IMR-90 (cell line): ENCODE measurements at regions not wholly inside any gene's neighbourhood (a gene's known extent, or its start where the extent isn't known, plus 50 kb on each side); places are given as distances from the start of the nearest gene placed in this dataset.

Source experiments
- ATAC-seq: fragments of 200-7000 bp; cut with Tn5 transposase; 2 replicates; pipeline ENCODE4 v1.9.1; 2020; ENCODE audit warnings: low read depth, mild to moderate bottlenecking, moderate library complexity
- BruUV-seq: library from RNA; stranded (reverse); fragments of 400-500 nt; replicated peaks from 2 replicates; lab custom pipeline; 2021; lab: Mats Ljungman, UMichigan
- CTCF ChIA-PET: fragments of 300-600 bp; formaldehyde crosslinking; extraction: SDS; loops from one replicate; lab custom pipeline; 2021; ENCODE audit warnings: antibody characterized with exemption; lab: Yijun Ruan, JAX
- POLR2A ChIA-PET: fragments of 300-600 bp; sonication (Branson Sonifier 250); formaldehyde crosslinking; loops from one replicate; lab custom pipeline; 2022; ENCODE audit warnings: antibody characterized with exemption; ENCODE audit not compliant: unreplicated experiment; lab: Charles Lee
- DNase-seq: peaks from one replicate; pipeline ENCODE4 v3.0.0; 2013
- H2AFZ ChIP-seq: replicated peaks from 2 replicates; pipeline ENCODE3; 2013; ENCODE audit warnings: low read length, mild to moderate bottlenecking; ENCODE audit not compliant: poor library complexity
- H2AK5ac ChIP-seq: 2 replicates; pipeline ENCODE4 v1.6.1; 2013; ENCODE audit warnings: low read depth, low read length, inconsistent platforms
- H2AK9ac ChIP-seq: replicated peaks from 2 replicates; pipeline ENCODE3; 2013; ENCODE audit warnings: mild to moderate bottlenecking, low read depth, low read length, moderate library complexity; ENCODE audit not compliant: poor library complexity
- H2BK120ac ChIP-seq: 2 replicates; pipeline ENCODE4 v1.6.1; 2013; ENCODE audit warnings: low read depth, low read length, inconsistent platforms
- H2BK15ac ChIP-seq: 3 replicates; pipeline ENCODE4 v1.6.1; 2013; ENCODE audit warnings: low read depth, low read length, inconsistent platforms
- H2BK20ac ChIP-seq: 2 replicates; pipeline ENCODE4 v1.6.1; 2013; ENCODE audit warnings: low read depth, mild to moderate bottlenecking, inconsistent platforms, low read length, moderate library complexity
- H2BK5ac ChIP-seq: 2 replicates; pipeline ENCODE4 v1.6.1; 2013; ENCODE audit warnings: mild to moderate bottlenecking, low read depth, low read length, inconsistent platforms; ENCODE audit not compliant: poor library complexity, severe bottlenecking
- H3K14ac ChIP-seq: replicated peaks from 2 replicates; pipeline ENCODE4 v1.6.1; 2013; ENCODE audit warnings: low read depth, low read length, inconsistent platforms
- H3K18ac ChIP-seq: 2 replicates; pipeline ENCODE4 v1.6.1; 2013; ENCODE audit warnings: low read depth, low read length, control low read depth
- H3K23ac ChIP-seq: 2 replicates; pipeline ENCODE4 v1.6.1; 2013; ENCODE audit warnings: low read depth, low read length, inconsistent platforms
- H3K27ac ChIP-seq: 2 replicates; pipeline ENCODE4 v1.5.1; 2013; ENCODE audit warnings: mild to moderate bottlenecking, control low read depth, low read length; ENCODE audit not compliant: insufficient read depth
- H3K27me3 ChIP-seq: 2 replicates; pipeline ENCODE4 v1.6.1; 2013; ENCODE audit warnings: low read length; ENCODE audit not compliant: control insufficient read depth, insufficient read depth
- H3K36me3 ChIP-seq: 2 replicates; pipeline ENCODE4 v1.6.1; 2013; ENCODE audit warnings: low read length, mixed read lengths; ENCODE audit not compliant: control insufficient read depth, insufficient read depth
- H3K4ac ChIP-seq: 2 replicates; pipeline ENCODE4 v1.6.1; 2013; ENCODE audit warnings: low read depth, low read length, inconsistent platforms
- H3K4me1 ChIP-seq: 2 replicates; pipeline ENCODE4 v1.6.1; 2013; ENCODE audit warnings: low read length, mixed read lengths; ENCODE audit not compliant: control insufficient read depth, insufficient read depth
- H3K4me2 ChIP-seq: 2 replicates; pipeline ENCODE4 v1.6.1; 2013; ENCODE audit warnings: low read depth, mild to moderate bottlenecking, control low read depth, low read length, moderate library complexity
- H3K4me3 ChIP-seq: 2 replicates; pipeline ENCODE4 v1.5.1; 2013; ENCODE audit warnings: low read depth, mild to moderate bottlenecking, control low read depth, low read length, moderate library complexity; ENCODE audit not compliant: insufficient read depth
- H3K56ac ChIP-seq: 2 replicates; pipeline ENCODE4 v1.6.1; 2013; ENCODE audit warnings: low read length, inconsistent platforms; ENCODE audit not compliant: insufficient read depth; ENCODE audit errors: extremely low read depth
- H3K79me1 ChIP-seq, 2 experiments: 2 replicates each; pipeline ENCODE4 v1.6.1; 2013; ENCODE audit warnings: low read length in 2 of 2, inconsistent platforms in 1 of 2, low read depth in 1 of 2
- H3K9ac ChIP-seq: 2 replicates; pipeline ENCODE4 v1.6.1; 2013; ENCODE audit warnings: low read depth, low read length, control low read depth
- H3K9me1 ChIP-seq: 2 replicates; pipeline ENCODE4 v1.6.1; 2013; ENCODE audit warnings: low read length, inconsistent platforms; ENCODE audit not compliant: insufficient read depth
- H3K9me3 ChIP-seq: 2 replicates; pipeline ENCODE4 v1.6.1; 2013; ENCODE audit warnings: low read length; ENCODE audit not compliant: control insufficient read depth, insufficient read depth
- H4K20me1 ChIP-seq: 2 replicates; pipeline ENCODE4 v1.6.1; 2013; ENCODE audit warnings: low read length, inconsistent platforms; ENCODE audit not compliant: insufficient read depth
- H4K5ac ChIP-seq: 2 replicates; pipeline ENCODE4 v1.6.1; 2013; ENCODE audit warnings: mild to moderate bottlenecking, low read depth, low read length, control low read depth
- H4K8ac ChIP-seq, 2 experiments: 2 replicates each; pipeline ENCODE4 v1.6.1; 2013; ENCODE audit warnings: low read depth in 2 of 2, low read length in 2 of 2, control low read depth in 1 of 2, inconsistent platforms in 1 of 2
- H4K91ac ChIP-seq: 2 replicates; pipeline ENCODE4 v1.6.1; 2013; ENCODE audit warnings: low read depth, low read length, inconsistent platforms; ENCODE audit not compliant: insufficient read depth
- BHLHE40 ChIP-seq: fragments of 150-350 bp; IDR thresholded peaks from 2 replicates; pipeline ENCODE4 v1.6.1; 2016; ENCODE audit warnings: mild to moderate bottlenecking, low read depth, low read length
- CEBPB ChIP-seq: IDR thresholded peaks from 2 replicates; pipeline ENCODE4 v1.6.1; 2012; ENCODE audit warnings: low read depth, low read length, improper control_type of control experiment
- CHD1 ChIP-seq: IDR thresholded peaks from 2 replicates; pipeline ENCODE4 v1.6.1; 2012; ENCODE audit warnings: low read depth, low read length, improper control_type of control experiment
- FOS ChIP-seq: fragments of 150-350 bp; IDR thresholded peaks from 2 replicates; pipeline ENCODE4 v1.6.1; 2016; ENCODE audit warnings: low read depth, low read length
- MAFK ChIP-seq: IDR thresholded peaks from 2 replicates; pipeline ENCODE4 v1.6.1; 2012; ENCODE audit warnings: low read depth, low read length, improper control_type of control experiment
- MAZ ChIP-seq: IDR thresholded peaks from 2 replicates; pipeline ENCODE4 v1.6.1; 2012; ENCODE audit warnings: low read depth, mild to moderate bottlenecking, low read length, improper control_type of control experiment, moderate library complexity, borderline replicate concordance
- MXI1 ChIP-seq: IDR thresholded peaks from 2 replicates; pipeline ENCODE4 v1.6.1; 2012; ENCODE audit warnings: low read depth, mild to moderate bottlenecking, low read length, moderate library complexity, borderline replicate concordance
- NFE2L2 ChIP-seq: fragments of 150-350 bp; IDR thresholded peaks from 2 replicates; pipeline ENCODE4 v1.6.1; 2016; ENCODE audit warnings: low read depth, mild to moderate bottlenecking, low read length
- POLR2A ChIP-seq: IDR thresholded peaks from 2 replicates; pipeline ENCODE4 v1.6.1; 2012; ENCODE audit warnings: mild to moderate bottlenecking, low read depth, low read length
- RAD21 ChIP-seq: IDR thresholded peaks from 2 replicates; pipeline ENCODE4 v1.6.1; 2012; ENCODE audit warnings: low read length, improper control_type of control experiment
- RCOR1 ChIP-seq: IDR thresholded peaks from 2 replicates; pipeline ENCODE4 v1.6.1; 2012; ENCODE audit warnings: mild to moderate bottlenecking, low read length, improper control_type of control experiment; ENCODE audit not compliant: insufficient replicate concordance
- RFX5 ChIP-seq: IDR thresholded peaks from 2 replicates; pipeline ENCODE4 v1.8.0; 2012; ENCODE audit warnings: low read depth, mild to moderate bottlenecking, low read length, moderate library complexity
- WGBS, 2 experiments: methylation state at CpG; one replicate each; pipeline versions ENCODE4 v1.1.5 to v1.1.7; 2013; ENCODE audit warnings: missing lambda C conversion rate in 2 of 2; ENCODE audit not compliant: insufficient read length in 1 of 2; ENCODE audit errors: extremely low coverage in 2 of 2; 5-methylcytosine and 5-hydroxymethylcytosine counted together
- dilution Hi-C: fragments of 300-500 bp; cut with HindIII; formaldehyde crosslinking; loops from one replicate; pipeline ENCODE4 v1.14.3; 2018; ENCODE audit warnings: low sequenced_read_pairs; ENCODE audit not compliant: unreplicated experiment
- in situ Hi-C: fragments of 300-500 bp; cut with MboI; formaldehyde crosslinking; loops from 3 replicates; pipeline ENCODE4 v1.14.3; 2019; ENCODE audit warnings: low sequenced_read_pairs, inconsistent platforms, mixed read lengths
- intact Hi-C: fragments of 100-400 bp; cut with micrococcal nuclease; formaldehyde crosslinking; loops from 2 replicates; pipeline ENCODE4 v1.10.0; 2022
- TF ChIP-seq, protein P1 (sequence below): fragments of 150-350 bp; IDR thresholded peaks from 2 replicates; pipeline ENCODE4 v1.6.1; 2017; ENCODE audit warnings: mild to moderate bottlenecking, antibody characterized with exemption, low read length, low read depth
- TF ChIP-seq, protein P2 (sequence below): conservative IDR thresholded peaks from 2 replicates; pipeline ENCODE4 v1.5.1; 2012; ENCODE audit warnings: mild to moderate bottlenecking, low read depth, low read length, improper control_type of control experiment
- TF ChIP-seq, protein P3 (sequence below): fragments of 150-350 bp; IDR thresholded peaks from 2 replicates; pipeline ENCODE4 v1.6.1; 2016; ENCODE audit warnings: low read depth, mild to moderate bottlenecking, low read length, moderate library complexity, borderline replicate concordance

DNA sequence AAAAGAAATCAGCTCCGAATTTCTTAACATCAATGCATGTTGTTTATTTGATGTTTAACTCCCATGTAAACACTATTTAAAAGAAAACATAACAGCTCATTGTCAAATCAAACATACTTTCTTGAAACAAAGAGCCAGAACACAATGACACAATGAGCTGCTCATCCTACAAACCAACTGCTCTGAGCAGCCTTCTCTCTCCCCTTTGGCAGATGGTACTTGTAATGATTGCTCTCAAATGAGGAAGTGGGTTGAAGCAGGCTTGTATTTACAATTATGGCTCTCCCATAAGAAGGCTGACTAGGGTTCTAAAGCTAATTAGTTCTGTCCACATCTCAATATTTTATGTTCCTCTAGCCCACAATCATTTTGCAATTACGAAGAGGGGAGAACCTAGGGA lies 637.8 kb upstream of the ADGRL3 start:
- dilution Hi-C loops: no loop called here

More for the DNA sequence above, 637.8 kb upstream of the ADGRL3 start:
- H4K8ac ChIP-seq: no peak overlapping the region
- DNase-seq (no peak), ATAC-seq (no peak)
- H3K9me1 ChIP-seq: no peaks in the 10 kb centered on the region
- no peak overlapping the region for H2BK15ac ChIP-seq
- H3K4ac ChIP-seq: no peak overlapping the region
- no peaks in the 10 kb centered on the region for H3K27me3 ChIP-seq
- no TSS peak for BruUV-seq
- no peak overlapping the region for H2AK9ac ChIP-seq
- H2BK20ac ChIP-seq: no peak overlapping the region
- no peak overlapping the region for H4K5ac ChIP-seq
- H3K23ac ChIP-seq: no peak overlapping the region
- in situ Hi-C loops: no loop called here
- no peak overlapping the region for H3K4me3 ChIP-seq
- H3K36me3 ChIP-seq: no peaks in the 10 kb centered on the region
- H3K14ac ChIP-seq: no peak overlapping the region
- H3K9ac ChIP-seq: no peak overlapping the region
- no peaks in the 10 kb centered on the region for H3K9me3 ChIP-seq
- CTCF ChIA-PET: interaction anchor here (0.6 to 1.1 kb wide), 2 partner anchors 15 to 20 kb away, joined by 4 to 5 read pairs; no protein-coding TSS in a partner anchor
- POLR2A ChIA-PET: no interaction called here
- H3K4me2 ChIP-seq: no peak overlapping the region
- no peak overlapping the region for H3K18ac ChIP-seq
- no peaks in the 10 kb centered on the region for H3K79me1 ChIP-seq
- no peak overlapping the region for H3K27ac ChIP-seq
- H2AFZ ChIP-seq: no peak overlapping the region
- no CpG with 5 or more reads among the region's 2 CpGs for WGBS, 2 experiments
- no peak overlapping the region for H2AK5ac ChIP-seq
- no peaks in the 10 kb centered on the region for H4K20me1 ChIP-seq
- no peak overlapping the region for H2BK5ac ChIP-seq
- intact Hi-C loops: no loop called here
- H3K4me1 ChIP-seq: no peaks in the 10 kb centered on the region
- no peak overlapping the region for H3K56ac ChIP-seq
- TF ChIP-seq POLR2A: no peak
- TF ChIP-seq MXI1: no peak
- no peak for TF ChIP-seq CEBPB
- TF ChIP-seq, protein P1, sequence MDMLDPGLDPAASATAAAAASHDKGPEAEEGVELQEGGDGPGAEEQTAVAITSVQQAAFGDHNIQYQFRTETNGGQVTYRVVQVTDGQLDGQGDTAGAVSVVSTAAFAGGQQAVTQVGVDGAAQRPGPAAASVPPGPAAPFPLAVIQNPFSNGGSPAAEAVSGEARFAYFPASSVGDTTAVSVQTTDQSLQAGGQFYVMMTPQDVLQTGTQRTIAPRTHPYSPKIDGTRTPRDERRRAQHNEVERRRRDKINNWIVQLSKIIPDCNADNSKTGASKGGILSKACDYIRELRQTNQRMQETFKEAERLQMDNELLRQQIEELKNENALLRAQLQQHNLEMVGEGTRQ: no peak
- TF ChIP-seq MAZ: no peak
- no peak for TF ChIP-seq BHLHE40
- TF ChIP-seq CHD1: no peak
- no peak for TF ChIP-seq NFE2L2
- no peak for TF ChIP-seq RCOR1
- TF ChIP-seq, protein P2, sequence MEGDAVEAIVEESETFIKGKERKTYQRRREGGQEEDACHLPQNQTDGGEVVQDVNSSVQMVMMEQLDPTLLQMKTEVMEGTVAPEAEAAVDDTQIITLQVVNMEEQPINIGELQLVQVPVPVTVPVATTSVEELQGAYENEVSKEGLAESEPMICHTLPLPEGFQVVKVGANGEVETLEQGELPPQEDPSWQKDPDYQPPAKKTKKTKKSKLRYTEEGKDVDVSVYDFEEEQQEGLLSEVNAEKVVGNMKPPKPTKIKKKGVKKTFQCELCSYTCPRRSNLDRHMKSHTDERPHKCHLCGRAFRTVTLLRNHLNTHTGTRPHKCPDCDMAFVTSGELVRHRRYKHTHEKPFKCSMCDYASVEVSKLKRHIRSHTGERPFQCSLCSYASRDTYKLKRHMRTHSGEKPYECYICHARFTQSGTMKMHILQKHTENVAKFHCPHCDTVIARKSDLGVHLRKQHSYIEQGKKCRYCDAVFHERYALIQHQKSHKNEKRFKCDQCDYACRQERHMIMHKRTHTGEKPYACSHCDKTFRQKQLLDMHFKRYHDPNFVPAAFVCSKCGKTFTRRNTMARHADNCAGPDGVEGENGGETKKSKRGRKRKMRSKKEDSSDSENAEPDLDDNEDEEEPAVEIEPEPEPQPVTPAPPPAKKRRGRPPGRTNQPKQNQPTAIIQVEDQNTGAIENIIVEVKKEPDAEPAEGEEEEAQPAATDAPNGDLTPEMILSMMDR: no peak
- no peak for TF ChIP-seq RFX5
- TF ChIP-seq RAD21: no peak
- TF ChIP-seq MAFK: no peak
- TF ChIP-seq, protein P3, sequence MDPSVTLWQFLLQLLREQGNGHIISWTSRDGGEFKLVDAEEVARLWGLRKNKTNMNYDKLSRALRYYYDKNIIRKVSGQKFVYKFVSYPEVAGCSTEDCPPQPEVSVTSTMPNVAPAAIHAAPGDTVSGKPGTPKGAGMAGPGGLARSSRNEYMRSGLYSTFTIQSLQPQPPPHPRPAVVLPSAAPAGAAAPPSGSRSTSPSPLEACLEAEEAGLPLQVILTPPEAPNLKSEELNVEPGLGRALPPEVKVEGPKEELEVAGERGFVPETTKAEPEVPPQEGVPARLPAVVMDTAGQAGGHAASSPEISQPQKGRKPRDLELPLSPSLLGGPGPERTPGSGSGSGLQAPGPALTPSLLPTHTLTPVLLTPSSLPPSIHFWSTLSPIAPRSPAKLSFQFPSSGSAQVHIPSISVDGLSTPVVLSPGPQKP: no peak
- no peak for TF ChIP-seq FOS
- no peak overlapping the region for H4K91ac ChIP-seq
- H2BK120ac ChIP-seq: no peak overlapping the region
